B cell (primary cell): ENCODE measurements at regions not wholly inside any gene's neighbourhood (a gene's known extent, or its start where the extent isn't known, plus 50 kb on each side); places are given as distances from the start of the nearest gene placed in this dataset.

Experiments
- ATAC-seq: fragments of 200-7000 bp; cut with Tn5 transposase; one replicate; pipeline ENCODE4 v1.10.0; 2021; ENCODE audit warnings: low read depth, mild to moderate bottlenecking, moderate number of reproducible peaks, moderate library complexity
- CTCF ChIA-PET: fragments of 350-600 bp; sonication (Branson Sonifier 250); formaldehyde crosslinking; loops from one replicate; lab custom pipeline; 2021; ENCODE audit warnings: antibody characterized with exemption, inconsistent platforms; lab: Charles Lee
- POLR2A ChIA-PET: fragments of 350-600 bp; sonication (Branson Sonifier 250); formaldehyde crosslinking; loops from one replicate; lab custom pipeline; 2021; ENCODE audit warnings: antibody characterized with exemption; lab: Charles Lee
- DNase-seq: peaks from one replicate; pipeline ENCODE4 v3.0.0; 2013
- H2AFZ ChIP-seq: 2 replicates; pipeline ENCODE4 v1.6.1; 2012; ENCODE audit warnings: mild to moderate bottlenecking, low read depth, low read length; ENCODE audit not compliant: insufficient read depth, poor library complexity, severe bottlenecking
- H3K27ac ChIP-seq, 2 donors: 1 replicate in 1 of 2; 2 replicates in 1 of 2; pipeline ENCODE4 v1.5.1; 2012 to 2013; ENCODE audit warnings: low read length in 2 of 2, mild to moderate bottlenecking in 2 of 2, moderate library complexity in 1 of 2
- H3K27me3 ChIP-seq, 4 experiments: fragments of 200-600 bp in 1 of 4; sonication (generic) in 1 of 4; replicated peaks in 1 of 4; 1 replicate in 2 of 4; 2 replicates in 2 of 4; pipeline versions ENCODE4 v1.6.1 to v1.7.0; 2013 to 2016; ENCODE audit warnings: low read length in 3 of 4, mild to moderate bottlenecking in 2 of 4, mixed read lengths in 1 of 4, moderate library complexity in 1 of 4; ENCODE audit not compliant: insufficient read depth in 4 of 4, control insufficient read depth in 3 of 4; ENCODE audit errors: control extremely low read depth in 1 of 4
- H3K36me3 ChIP-seq, 2 experiments: replicated peaks in 1 of 2; 1 replicate in 1 of 2; 2 replicates in 1 of 2; pipeline versions ENCODE4 v1.6.1 to v1.7.1; 2013; ENCODE audit warnings: low read length in 1 of 2; ENCODE audit not compliant: insufficient read depth in 2 of 2, control insufficient read depth in 1 of 2; ENCODE audit errors: control extremely low read depth in 1 of 2, extremely low read depth in 1 of 2
- H3K4me1 ChIP-seq, 2 donors: fragments of 200-600 bp in 1 of 2; sonication (generic) in 1 of 2; 1 replicate in 1 of 2; 2 replicates in 1 of 2; pipeline versions ENCODE4 v1.5.1 to v1.6.1; 2013 to 2017; ENCODE audit warnings: low read length in 2 of 2; ENCODE audit not compliant: control insufficient read depth in 2 of 2, insufficient read depth in 2 of 2
- H3K4me2 ChIP-seq: replicated peaks from 2 replicates; pipeline ENCODE3; 2012; ENCODE audit warnings: mild to moderate bottlenecking, low read depth, low read length; ENCODE audit not compliant: poor library complexity, severe bottlenecking
- H3K4me3 ChIP-seq, 5 experiments: fragments of 200-600 bp in 1 of 5; sonication (generic) in 1 of 5; 1 replicate in 3 of 5; 2 replicates in 2 of 5; pipeline versions ENCODE4 v1.5.1 to v1.7.0; 2011 to 2016; ENCODE audit warnings: low read length in 4 of 5, mild to moderate bottlenecking in 4 of 5, low read depth in 2 of 5, control low read depth in 1 of 5, moderate library complexity in 1 of 5; ENCODE audit not compliant: insufficient read depth in 1 of 5; ENCODE audit errors: control extremely low read depth in 1 of 5, extremely low read depth in 1 of 5
- H3K79me2 ChIP-seq: fragments of 200-600 bp; sonication (generic); one replicate; pipeline ENCODE4 v1.6.0; 2016; ENCODE audit warnings: low read length; ENCODE audit not compliant: control insufficient read depth, insufficient read depth
- H3K9ac ChIP-seq: fragments of 200-600 bp; sonication (generic); 2 replicates; pipeline ENCODE4 v1.6.1; 2017; ENCODE audit warnings: mild to moderate bottlenecking, low read length, moderate library complexity
- H3K9me3 ChIP-seq, 3 donors: one replicate each; pipeline versions ENCODE4 v1.6.1 to v1.7.1; 2013; ENCODE audit warnings: low read length in 2 of 3; ENCODE audit not compliant: control insufficient read depth in 2 of 3, insufficient read depth in 1 of 3; ENCODE audit errors: control extremely low read depth in 1 of 3
- H4K20me1 ChIP-seq: 2 replicates; pipeline ENCODE4 v1.6.0; 2012; ENCODE audit warnings: mild to moderate bottlenecking, low read length; ENCODE audit not compliant: insufficient read depth, control insufficient read depth, poor library complexity, severe bottlenecking
- H3K27ac Mint-ChIP-seq: one replicate; pipeline ENCODE4 v1.8.0; 2021; ENCODE audit warnings: mixed read lengths
- H3K27me3 Mint-ChIP-seq: one replicate; pipeline ENCODE4 v1.8.0; 2021; ENCODE audit warnings: mixed read lengths
- H3K4me1 Mint-ChIP-seq: one replicate; pipeline ENCODE4 v1.8.0; 2021; ENCODE audit warnings: mixed read lengths
- H3K4me3 Mint-ChIP-seq: one replicate; pipeline ENCODE4 v1.8.0; 2021; ENCODE audit warnings: mixed read lengths
- H3K9me3 Mint-ChIP-seq: one replicate; pipeline ENCODE4 v1.8.0; 2022; ENCODE audit warnings: mixed read lengths; ENCODE audit not compliant: insufficient read depth
- CTCF ChIP-seq: fragments of 200-600 bp; IDR thresholded peaks from one replicate; pipeline ENCODE4 v1.8.0; 2022; ENCODE audit warnings: antibody characterized with exemption, mild to moderate bottlenecking
- EZH2 ChIP-seq: IDR thresholded peaks from 2 replicates; pipeline ENCODE4 v1.6.1; 2012; ENCODE audit warnings: borderline replicate concordance, low read depth, mild to moderate bottlenecking, moderate library complexity, low read length; ENCODE audit not compliant: insufficient read depth, poor library complexity, severe bottlenecking
- WGBS: methylation state at CpG from one replicate; pipeline ENCODE4 v1.1.5; 2013; ENCODE audit warnings: missing lambda C conversion rate; ENCODE audit not compliant: insufficient coverage; 5-methylcytosine and 5-hydroxymethylcytosine counted together
- intact Hi-C: fragments of 100-400 bp; cut with micrococcal nuclease; formaldehyde crosslinking; loops from one replicate; pipeline ENCODE4 v1.10.0; 2022

- Histone ChIP-seq H3K27me3 (no peaks in the 10 kb centered on the region), H3K4me2 (no peak overlapping the region), H3K4me3 (no peak overlapping the region), H3K9ac (no peak overlapping the region), H3K36me3 (no peaks in the 10 kb centered on the region), H3K4me1 (no peaks in the 10 kb centered on the region), H3K27ac (no peak overlapping the region), H3K9me3 (peaks cover 0 to 5% (median 3%) of the 10 kb centered on the region in 3 donors), H4K20me1 (no peaks in the 10 kb centered on the region), H2AFZ (no peak overlapping the region), H3K79me2 (no peaks in the 10 kb centered on the region)
- H3K27me3 Mint-ChIP-seq, result no peaks in the 10 kb centered on the region
- ChIA-PET POLR2A (no interaction called here), CTCF (no interaction called here)
- H3K4me1 Mint-ChIP-seq, result no peaks in the 10 kb centered on the region
- H3K27ac Mint-ChIP-seq, result no peak overlapping the region
- ATAC-seq (no peak), DNase-seq (no peak)
- TF ChIP-seq EZH2, result no peak
- TF ChIP-seq CTCF, result no peak
- WGBS, result no CpG with 5 or more reads among the region's 1 CpG
- H3K9me3 Mint-ChIP-seq, result peaks cover 7% of the 10 kb centered on the region
- intact Hi-C loops, result no loop called here
- H3K4me3 Mint-ChIP-seq, result no peak overlapping the region
These were observed 216.8 kb downstream of the NUP35 start for GRCh38 chr2:183341057-183341456.

- Histone ChIP-seq H3K4me2 (no peak overlapping the region), H3K4me1 (peaks cover 0 to 9% of the 10 kb centered on the region in 2 donors), H3K36me3 (no peaks in the 10 kb centered on the region), H4K20me1 (no peaks in the 10 kb centered on the region), H3K9me3 (no peaks in the 10 kb centered on the region), H3K27ac (no peak overlapping the region), H2AFZ (no peak overlapping the region), H3K9ac (no peak overlapping the region), H3K79me2 (no peaks in the 10 kb centered on the region), H3K27me3 (no peaks in the 10 kb centered on the region), H3K4me3 (no peak overlapping the region)
- ChIA-PET CTCF (interaction anchor here (0.7 kb wide), 1 partner anchor 71 kb away, joined by 5 read pairs; no protein-coding TSS in a partner anchor), POLR2A (no interaction called here)
- Mint-ChIP-seq H3K9me3 (no peaks in the 10 kb centered on the region), H3K4me1 (peaks cover 16% of the 10 kb centered on the region), H3K4me3 (no peak overlapping the region), H3K27ac (no peak overlapping the region), H3K27me3 (no peaks in the 10 kb centered on the region)
- no CpG with 5 or more reads among the region's 3 CpGs for WGBS
- intact Hi-C loops, result no loop called here
- DNase-seq (no peak), ATAC-seq (no peak)
- TF ChIP-seq EZH2 (no peak), CTCF (no peak)
These were observed 223.7 kb downstream of the NUP35 start for GRCh38 chr2:183347969-183348368.
